ENCODE measurements at regions not wholly inside any gene's neighbourhood (a gene's known extent, or its start where the extent isn't known, plus 50 kb on each side); places are given as distances from the start of the nearest gene placed in this dataset.

DNA sequence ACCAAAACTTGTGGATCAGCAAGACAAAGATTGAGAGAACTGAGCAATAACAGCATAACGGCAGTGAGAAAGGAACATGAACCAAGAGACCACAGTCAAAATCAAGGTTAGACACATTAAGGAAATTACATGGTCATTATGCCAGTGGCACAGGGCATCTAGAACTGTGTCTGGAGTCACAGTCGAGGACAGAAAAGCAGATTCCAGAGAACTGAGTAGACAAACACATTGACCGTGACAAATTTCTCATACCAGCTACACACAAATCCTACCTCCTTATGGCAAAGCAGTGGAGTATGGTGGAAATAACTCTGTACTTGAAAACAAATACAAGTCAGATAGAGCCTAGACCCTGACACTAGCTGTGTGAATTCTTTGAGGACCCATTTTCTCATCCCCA lies 367.3 kb downstream of the DUSP6 start:
- DNase-seq (ENCODE audit: low read depth), result no peak
- in situ Hi-C loops (cut with HindIII; ENCODE audit: low sequenced_read_pairs), result no loop called here
- TF ChIP-seq, protein P1, sequence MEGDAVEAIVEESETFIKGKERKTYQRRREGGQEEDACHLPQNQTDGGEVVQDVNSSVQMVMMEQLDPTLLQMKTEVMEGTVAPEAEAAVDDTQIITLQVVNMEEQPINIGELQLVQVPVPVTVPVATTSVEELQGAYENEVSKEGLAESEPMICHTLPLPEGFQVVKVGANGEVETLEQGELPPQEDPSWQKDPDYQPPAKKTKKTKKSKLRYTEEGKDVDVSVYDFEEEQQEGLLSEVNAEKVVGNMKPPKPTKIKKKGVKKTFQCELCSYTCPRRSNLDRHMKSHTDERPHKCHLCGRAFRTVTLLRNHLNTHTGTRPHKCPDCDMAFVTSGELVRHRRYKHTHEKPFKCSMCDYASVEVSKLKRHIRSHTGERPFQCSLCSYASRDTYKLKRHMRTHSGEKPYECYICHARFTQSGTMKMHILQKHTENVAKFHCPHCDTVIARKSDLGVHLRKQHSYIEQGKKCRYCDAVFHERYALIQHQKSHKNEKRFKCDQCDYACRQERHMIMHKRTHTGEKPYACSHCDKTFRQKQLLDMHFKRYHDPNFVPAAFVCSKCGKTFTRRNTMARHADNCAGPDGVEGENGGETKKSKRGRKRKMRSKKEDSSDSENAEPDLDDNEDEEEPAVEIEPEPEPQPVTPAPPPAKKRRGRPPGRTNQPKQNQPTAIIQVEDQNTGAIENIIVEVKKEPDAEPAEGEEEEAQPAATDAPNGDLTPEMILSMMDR (IDR thresholded peaks at IDR 0.05; ENCODE audit: low read depth, low read length, missing control alignments), result no peak

DNA sequence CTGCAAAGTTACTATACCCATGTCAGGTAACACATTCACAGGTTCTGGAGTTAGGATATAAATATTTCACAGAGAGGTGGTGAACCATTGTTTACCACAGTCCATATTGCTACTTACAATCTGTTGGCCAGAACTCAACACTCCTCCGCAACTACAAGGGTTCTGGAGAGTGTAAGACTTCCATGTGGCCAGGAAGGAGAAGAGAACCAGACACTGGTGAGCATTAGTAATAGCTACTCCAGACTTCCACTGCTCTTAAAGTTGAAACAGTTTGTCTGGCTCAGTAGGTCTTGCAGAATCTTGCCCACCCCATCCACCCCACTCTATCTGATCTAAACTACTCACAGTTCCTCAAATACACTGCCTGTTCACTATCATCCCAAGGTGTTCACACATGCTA lies 369.6 kb downstream of the DUSP6 start:
- in situ Hi-C loops (cut with HindIII; ENCODE audit: low sequenced_read_pairs), result no loop called here
- TF ChIP-seq, protein P1 (IDR thresholded peaks at IDR 0.05; ENCODE audit: low read depth, low read length, missing control alignments), result no peak
- DNase-seq (ENCODE audit: low read depth), result no peak
- no peak overlapping the region for H3K4me3 ChIP-seq (ENCODE audit: low read depth, low read length)

More for the DNA sequence above, 367.3 kb downstream of the DUSP6 start:
- no peak overlapping the region for H3K4me3 ChIP-seq (ENCODE audit: low read depth, low read length)

DNA sequence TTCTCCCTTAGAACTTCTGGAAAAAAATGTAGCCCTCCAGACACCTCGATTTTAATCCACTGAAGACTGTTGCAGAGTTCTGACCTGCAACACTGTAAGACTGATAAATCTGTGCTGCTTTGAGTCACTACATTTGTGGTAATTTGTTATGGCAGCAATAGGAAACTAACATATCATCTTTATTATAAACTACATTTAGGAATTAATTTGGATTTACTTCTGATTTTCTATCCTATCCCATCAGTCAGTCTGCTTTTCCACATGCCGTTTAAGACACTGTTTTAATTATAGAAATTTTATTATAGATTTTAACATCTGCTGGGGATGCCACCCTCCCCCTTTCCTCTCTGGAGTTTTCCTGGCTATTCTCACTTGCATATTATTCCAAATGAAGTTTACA lies 375.2 kb downstream of the DUSP6 start:
- in situ Hi-C loops (cut with HindIII; ENCODE audit: low sequenced_read_pairs), result loop anchor here (10.0 kb wide), 1 partner anchor 152 kb away; no protein-coding TSS in a partner anchor
- no peak overlapping the region for H3K4me3 ChIP-seq (ENCODE audit: low read depth, low read length)
- DNase-seq (ENCODE audit: low read depth), result no peak
- TF ChIP-seq, protein P1 (IDR thresholded peaks at IDR 0.05; ENCODE audit: low read depth, low read length, missing control alignments), result no peak

DNA sequence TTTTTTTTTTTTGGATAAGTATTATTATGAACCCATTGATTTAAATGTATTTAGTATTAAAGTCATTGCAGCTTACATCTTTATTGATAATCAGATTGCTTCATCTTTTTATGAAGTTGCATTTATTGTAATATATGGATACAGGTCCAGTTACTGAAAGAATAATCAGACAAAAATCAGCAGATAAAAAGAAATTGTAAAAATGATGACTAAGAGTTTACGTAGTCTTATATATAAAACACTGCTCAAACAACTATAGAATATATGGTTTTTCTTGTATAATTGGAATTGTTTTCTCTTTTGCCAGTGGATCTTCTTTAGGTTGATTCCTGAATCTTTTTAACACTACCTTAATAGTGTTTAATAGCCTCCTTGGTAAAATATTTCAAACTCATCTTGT lies 378.3 kb downstream of the DUSP6 start:
- in situ Hi-C loops (cut with HindIII; ENCODE audit: low sequenced_read_pairs), result loop anchor here (10.0 kb wide), 1 partner anchor 149 kb away; no protein-coding TSS in a partner anchor
- TF ChIP-seq, protein P1 (IDR thresholded peaks at IDR 0.05; ENCODE audit: low read depth, low read length, missing control alignments), result no peak
- no peak for DNase-seq (ENCODE audit: low read depth)
- no peak overlapping the region for H3K4me3 ChIP-seq (ENCODE audit: low read depth, low read length)

DNA sequence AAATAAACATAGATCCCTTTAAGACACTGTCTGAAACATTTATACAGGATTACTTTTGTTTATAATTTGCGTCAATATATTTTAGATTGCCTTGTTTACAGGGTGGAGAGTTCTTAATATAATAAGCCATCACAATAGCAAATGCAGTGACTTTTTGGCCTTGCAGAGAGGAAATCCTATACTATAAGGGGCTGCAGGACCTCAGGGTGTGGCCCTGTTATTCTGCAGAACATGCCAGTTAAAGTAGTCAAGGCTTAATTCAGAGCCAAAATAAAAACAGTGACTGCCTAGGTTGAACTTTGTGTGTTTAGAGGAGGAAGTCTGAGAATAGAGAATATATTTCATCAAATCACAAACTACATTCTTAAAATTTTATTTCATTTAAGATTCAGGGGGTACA lies 381.6 kb downstream of the DUSP6 start:
- in situ Hi-C loops (cut with HindIII; ENCODE audit: low sequenced_read_pairs), result loop anchor here (10.0 kb wide), 1 partner anchor 146 kb away; no protein-coding TSS in a partner anchor
- TF ChIP-seq, protein P1 (IDR thresholded peaks at IDR 0.05; ENCODE audit: low read depth, low read length, missing control alignments), result no peak

DNA sequence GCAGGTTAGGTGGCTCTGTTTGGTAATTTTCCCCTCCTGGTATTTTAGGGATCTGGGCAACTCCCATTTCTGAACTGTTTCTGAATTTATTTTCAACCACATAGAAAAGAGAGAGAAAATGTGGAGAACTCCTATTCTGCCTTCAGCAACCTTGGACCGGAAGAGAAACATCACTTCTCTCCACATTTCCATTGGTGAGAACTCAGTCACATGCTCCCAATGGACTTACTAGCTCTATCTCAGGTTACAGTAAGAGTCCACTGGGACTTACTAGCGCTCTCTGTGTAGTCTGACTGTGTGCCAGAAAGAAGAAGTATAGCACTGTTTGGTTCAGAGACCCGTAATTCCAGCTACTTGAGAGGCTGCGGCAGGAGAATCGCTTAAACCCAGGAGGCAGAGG lies 383.2 kb downstream of the DUSP6 start:
- TF ChIP-seq, protein P1 (IDR thresholded peaks at IDR 0.05; ENCODE audit: low read depth, low read length, missing control alignments), result no peak
- no peak overlapping the region for H3K4me3 ChIP-seq (ENCODE audit: low read depth, low read length)
- in situ Hi-C loops (cut with HindIII; ENCODE audit: low sequenced_read_pairs), result no loop called here
- no peak for DNase-seq (ENCODE audit: low read depth)

More for the DNA sequence above, 381.6 kb downstream of the DUSP6 start:
- no peak for DNase-seq (ENCODE audit: low read depth)
- no peak overlapping the region for H3K4me3 ChIP-seq (ENCODE audit: low read depth, low read length)
